Neural cell (in vitro differentiated cells): ENCODE measurements at regions not wholly inside any gene's neighbourhood (a gene's known extent, or its start where the extent isn't known, plus 50 kb on each side); places are given as distances from the start of the nearest gene placed in this dataset.

ENCODE experiments used
- H2AFZ ChIP-seq: fragments of 200-600, 300-800 bp; sonication (generic), shearing (Covaris generic); 2 replicates; pipeline ENCODE4 v1.6.0; 2014; ENCODE audit warnings: low read depth, mild to moderate bottlenecking, antibody characterized with exemption, low read length, moderate library complexity
- H3F3A ChIP-seq: fragments of 200-600 bp; shearing (Covaris generic); 2 replicates; pipeline ENCODE4 v1.6.1; 2016; ENCODE audit warnings: mild to moderate bottlenecking, moderate library complexity, mixed read lengths, antibody characterized with exemption, low read length; ENCODE audit not compliant: insufficient read depth, poor library complexity, severe bottlenecking
- H3K27ac ChIP-seq: fragments of 200-600, 300-800 bp; sonication (generic), shearing (Covaris generic); 2 replicates; pipeline ENCODE4 v1.5.1; 2014; ENCODE audit warnings: mild to moderate bottlenecking, low read length, moderate library complexity
- H3K27me3 ChIP-seq: fragments of 300-800, 200-600 bp; sonication (generic), shearing (Covaris generic); 2 replicates; pipeline ENCODE4 v1.6.0; 2014; ENCODE audit warnings: mild to moderate bottlenecking, low read depth, low read length, moderate library complexity; ENCODE audit not compliant: insufficient read depth
- H3K36me3 ChIP-seq: fragments of 300-800, 200-600 bp; sonication (generic), shearing (Covaris generic); 2 replicates; pipeline ENCODE4 v1.5.1; 2014; ENCODE audit warnings: mild to moderate bottlenecking, antibody characterized with exemption, low read length, moderate library complexity; ENCODE audit not compliant: insufficient read depth
- H3K4me2 ChIP-seq: fragments of 300-800, 200-600 bp; sonication (generic), shearing (Covaris generic); 2 replicates; pipeline ENCODE4 v1.6.0; 2014; ENCODE audit warnings: mild to moderate bottlenecking, low read length
- H3K4me3 ChIP-seq: fragments of 300-800, 200-600 bp; sonication (generic), shearing (Covaris generic); 2 replicates; pipeline ENCODE4 v1.5.1; 2014; ENCODE audit warnings: mild to moderate bottlenecking, low read length, moderate library complexity
- H3K79me2 ChIP-seq: fragments of 200-600 bp; shearing (Covaris generic); replicated peaks from 2 replicates; pipeline ENCODE4 v1.6.0; 2014; ENCODE audit warnings: mild to moderate bottlenecking, low read length, moderate library complexity; ENCODE audit not compliant: insufficient read depth
- H3K9ac ChIP-seq: fragments of 300-800, 200-600 bp; sonication (generic), shearing (Covaris generic); 2 replicates; pipeline ENCODE4 v1.6.1; 2016; ENCODE audit warnings: mild to moderate bottlenecking, low read length, mixed read lengths
- H3K9me2 ChIP-seq: fragments of 200-600 bp; shearing (Covaris generic); 2 replicates; pipeline ENCODE4 v1.6.1; 2016; ENCODE audit warnings: mild to moderate bottlenecking, low read length, mixed read lengths; ENCODE audit not compliant: insufficient read depth
- H3K9me3 ChIP-seq: fragments of 200-600, 300-800 bp; sonication (generic), shearing (Covaris generic); 2 replicates; pipeline ENCODE4 v1.6.1; 2016; ENCODE audit warnings: mild to moderate bottlenecking, mixed run types, low read length, moderate library complexity, mixed read lengths
- H4K20me1 ChIP-seq: fragments of 200-600 bp; shearing (Covaris generic); 2 replicates; pipeline ENCODE4 v1.6.1; 2016; ENCODE audit warnings: mild to moderate bottlenecking, mixed run types; ENCODE audit not compliant: insufficient read depth
- CTCF ChIP-seq: fragments of 450-650 bp; IDR thresholded peaks from 2 replicates; pipeline ENCODE4 v1.5.1; 2014; ENCODE audit warnings: antibody characterized with exemption, mild to moderate bottlenecking, moderate library complexity; ENCODE audit not compliant: poor library complexity, severe bottlenecking
- EP300 ChIP-seq: fragments of 450-650 bp; conservative IDR thresholded peaks from 2 replicates; pipeline ENCODE4 v1.6.1; 2014; ENCODE audit warnings: antibody characterized with exemption, mild to moderate bottlenecking, moderate library complexity; ENCODE audit not compliant: poor library complexity, severe bottlenecking
- EZH2 ChIP-seq: fragments of 200-600, 300-800 bp; shearing (Covaris generic), sonication (generic); IDR thresholded peaks from 2 replicates; pipeline ENCODE4 v1.6.1; 2014; ENCODE audit warnings: antibody characterized with exemption, low read length, borderline replicate concordance, mild to moderate bottlenecking; ENCODE audit not compliant: insufficient read depth, poor library complexity, severe bottlenecking
- MXI1 ChIP-seq: fragments of 450-650 bp; conservative IDR thresholded peaks from 2 replicates; pipeline ENCODE4 v1.6.1; 2014; ENCODE audit warnings: antibody characterized with exemption, mild to moderate bottlenecking; ENCODE audit not compliant: poor library complexity, severe bottlenecking
- POLR2AphosphoS5 ChIP-seq: IDR thresholded peaks from 2 replicates; pipeline ENCODE4 v1.6.1; 2012
- RAD21 ChIP-seq: fragments of 450-650 bp; conservative IDR thresholded peaks from 2 replicates; pipeline ENCODE4 v1.6.1; 2014; ENCODE audit warnings: antibody characterized with exemption, mild to moderate bottlenecking, moderate library complexity
- REST ChIP-seq: IDR thresholded peaks from 2 replicates; pipeline ENCODE4 v1.6.1; 2012; ENCODE audit warnings: borderline replicate concordance
- SMC3 ChIP-seq: fragments of 450-650 bp; conservative IDR thresholded peaks from 2 replicates; pipeline ENCODE4 v1.6.1; 2014; ENCODE audit warnings: antibody characterized with exemption, mild to moderate bottlenecking, moderate library complexity; ENCODE audit not compliant: poor library complexity
- TAF1 ChIP-seq: IDR thresholded peaks from 2 replicates; pipeline ENCODE4 v1.6.1; 2012; ENCODE audit warnings: low read depth

- no peaks in the 10 kb centered on the region for H3K27me3 ChIP-seq
- H2AFZ ChIP-seq = no peak overlapping the region
- no peaks in the 10 kb centered on the region for H3K79me2 ChIP-seq
- no peaks in the 10 kb centered on the region for H3K9me3 ChIP-seq
- H3K9ac ChIP-seq = no peak overlapping the region
- H3F3A ChIP-seq = no peaks in the 10 kb centered on the region
- TF ChIP-seq CTCF (no peak), MXI1 (no peak), EZH2 (no peak), SMC3 (no peak), EP300 (no peak), POLR2AphosphoS5 (no peak), RAD21 (no peak), TAF1 (no peak)
- H3K4me3 ChIP-seq = no peak overlapping the region
- H3K36me3 ChIP-seq = no peaks in the 10 kb centered on the region
- no peaks in the 10 kb centered on the region for H3K9me2 ChIP-seq
- H3K4me2 ChIP-seq = no peak overlapping the region
- H3K27ac ChIP-seq = no peak overlapping the region
- no peaks in the 10 kb centered on the region for H4K20me1 ChIP-seq
Measured at GRCh38 chr5:108696951-108697715, 50.6 kb upstream of the FER start.

- Histone ChIP-seq H3K4me3 (no peak overlapping the region), H3K4me2 (no peak overlapping the region), H2AFZ (no peak overlapping the region), H3K79me2 (no peaks in the 10 kb centered on the region), H3K9me3 (no peaks in the 10 kb centered on the region), H3K27me3 (no peaks in the 10 kb centered on the region), H3K27ac (no peak overlapping the region), H4K20me1 (no peaks in the 10 kb centered on the region), H3K9me2 (no peaks in the 10 kb centered on the region), H3K9ac (no peak overlapping the region), H3K36me3 (no peaks in the 10 kb centered on the region), H3F3A (no peaks in the 10 kb centered on the region)
- no peak for TF ChIP-seq SMC3
- no peak for TF ChIP-seq TAF1
- no peak for TF ChIP-seq REST
- no peak for TF ChIP-seq MXI1
- no peak for TF ChIP-seq EZH2
- TF ChIP-seq POLR2AphosphoS5 = no peak
- TF ChIP-seq RAD21 = no peak
- TF ChIP-seq CTCF = no peak
- TF ChIP-seq EP300 = no peak
Measured at GRCh38 chr5:108696407-108696806, 51.3 kb upstream of the FER start.
